Cerebellar nuclear complex (tissue), 1 donor: ENCODE measurements at regions not wholly inside any gene's neighbourhood (a gene's known extent, or its start where the extent isn't known, plus 50 kb on each side); places are given as distances from the start of the nearest gene placed in this dataset.
A peak's percentile ranks its signal among the peaks of the same experiment; 100 is the strongest.

ENCODE experiments used
- DNase-seq, 2 experiments: peaks; one replicate each; lab custom pipeline; 2025; lab: John Stamatoyannopoulos, UW

DNA sequence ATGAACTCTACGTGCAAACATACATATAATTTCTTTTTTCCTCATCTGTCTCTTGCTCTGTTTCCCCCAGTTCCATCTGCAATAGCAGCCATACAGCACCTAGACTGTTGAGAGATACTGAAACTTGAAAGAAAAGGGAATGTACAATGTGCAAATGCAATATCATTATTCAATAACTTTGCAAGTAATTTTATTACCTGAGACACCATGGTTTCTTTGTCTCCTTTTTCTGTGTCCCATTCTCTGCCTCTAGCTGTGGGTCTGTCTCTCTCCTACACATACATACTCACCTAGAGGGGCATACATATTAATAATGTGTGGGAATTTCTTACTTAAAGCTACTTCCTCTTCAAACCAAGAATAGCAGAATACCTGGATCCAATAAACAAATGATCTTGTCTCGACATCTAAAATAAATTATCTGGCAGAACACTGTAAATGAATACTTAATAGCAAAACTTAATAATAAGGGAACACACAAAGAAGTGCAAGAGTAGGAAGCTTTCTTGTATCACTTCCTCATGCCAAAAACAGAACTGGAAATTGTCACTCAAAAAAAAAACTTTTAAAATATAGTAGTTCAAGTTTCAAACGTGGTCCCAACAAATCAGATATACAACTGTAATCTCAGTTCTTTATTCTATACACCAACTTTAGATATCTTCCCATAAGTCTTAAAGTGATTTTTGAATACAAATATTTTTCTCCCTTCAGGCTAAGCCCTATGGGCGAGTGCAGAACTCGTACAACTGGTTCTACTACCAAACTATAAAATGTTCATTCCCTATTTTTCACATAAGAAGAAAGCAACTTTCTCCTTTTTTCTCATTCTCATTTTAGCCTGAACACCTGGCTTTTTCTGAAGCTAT, 194.6 kb downstream of the NRIP1 start:
- DNase-seq, result no peak

- no peak for DNase-seq
Observed at GRCh38 chr21:14866859-14867765, 197.7 kb downstream of the NRIP1 start.

- DNase-seq, result peak in 1 of 2 experiments; percentile 13
Observed at GRCh38 chr21:14864211-14865021, 200.4 kb downstream of the NRIP1 start.

DNA sequence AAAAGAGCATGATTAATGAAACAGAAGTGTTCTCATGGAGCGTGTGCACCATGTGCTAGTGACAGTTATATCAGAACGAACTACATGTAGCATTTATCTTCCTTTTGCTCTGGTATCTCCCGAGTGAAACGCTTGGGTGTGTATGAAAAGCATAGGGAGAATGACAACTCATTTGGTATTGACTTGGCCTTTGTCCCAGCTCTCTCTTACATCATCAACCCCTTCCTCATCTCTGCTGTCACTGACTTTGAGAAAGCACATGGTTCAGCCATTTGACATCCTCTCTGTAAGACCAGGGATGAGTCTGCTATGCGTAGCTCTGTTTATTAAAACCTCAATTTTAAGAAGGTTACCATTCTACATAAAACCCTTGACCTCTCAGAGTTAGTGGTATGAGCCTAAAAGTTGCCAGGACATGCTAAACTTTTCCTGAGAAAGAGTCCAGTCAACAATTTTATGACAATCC, 201.0 kb downstream of the NRIP1 start:
- DNase-seq, result no peak

DNA sequence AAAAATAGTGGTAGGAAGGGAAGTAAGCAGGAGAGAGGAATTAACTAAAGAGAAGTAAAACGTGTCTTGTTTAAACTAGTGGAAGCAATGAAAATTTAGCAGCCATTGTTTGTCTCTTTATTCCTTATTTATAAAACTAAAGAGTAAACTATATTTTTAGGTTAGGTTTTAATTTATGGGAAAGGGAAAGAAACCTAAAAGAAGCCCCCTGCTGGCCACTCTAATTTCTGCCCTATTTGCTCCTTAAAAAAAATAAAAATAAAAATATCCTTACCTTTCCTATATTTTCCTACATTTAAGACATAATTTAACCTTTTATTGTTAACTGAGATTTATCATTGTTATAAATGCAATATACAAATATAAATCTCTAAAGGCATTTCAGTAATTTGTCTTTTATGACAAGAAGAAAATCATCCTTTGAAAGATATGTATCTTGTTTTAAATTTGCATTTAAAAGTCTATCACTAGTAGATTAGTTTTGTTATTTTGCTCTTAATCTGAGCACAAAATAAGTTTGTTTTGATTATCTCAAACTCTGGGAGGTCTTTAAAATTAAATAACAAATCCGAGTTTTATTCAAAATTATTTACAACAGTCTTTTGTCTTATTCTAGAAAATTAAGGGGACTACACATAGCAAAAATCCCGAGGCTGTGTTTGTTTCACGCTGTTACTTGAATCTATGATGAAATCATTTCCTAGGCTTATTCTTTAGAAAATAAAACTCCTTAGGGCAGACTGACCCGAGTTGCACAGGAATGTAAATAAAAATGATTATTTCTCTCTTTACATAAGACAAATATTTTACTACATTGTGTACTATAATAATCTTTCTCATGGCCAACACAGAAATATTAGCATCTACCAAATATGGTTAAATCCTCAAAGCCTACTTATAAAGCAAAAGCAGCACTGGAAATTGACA, 201.7 kb downstream of the NRIP1 start:
- no peak for DNase-seq

DNA sequence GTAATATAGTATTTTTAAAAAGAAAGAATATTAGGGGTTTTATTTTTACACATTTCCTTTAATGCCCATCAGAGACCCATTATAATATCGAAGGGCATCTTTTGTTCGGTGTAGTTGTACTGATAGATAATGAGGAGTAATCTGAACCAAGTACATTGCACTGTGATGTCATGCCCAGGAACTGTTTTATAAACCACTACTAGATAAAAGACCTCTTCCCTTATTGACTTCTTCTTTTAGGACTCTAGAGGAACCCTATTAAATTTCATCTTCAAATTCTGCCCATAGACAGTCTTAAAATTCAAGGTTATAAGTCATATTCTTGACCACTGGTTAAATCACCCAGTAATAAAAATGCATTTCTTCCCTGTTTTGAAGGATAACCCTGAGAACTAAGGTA, 206.5 kb downstream of the NRIP1 start:
- DNase-seq, result no peak

- DNase-seq, result no peak
Observed at GRCh38 chr21:14857529-14857928, 207.3 kb downstream of the NRIP1 start.

- DNase-seq, result no peak
Observed at GRCh38 chr21:14850394-14850793, 214.4 kb downstream of the NRIP1 start.

- DNase-seq, result no peak
Observed at GRCh38 chr21:14846621-14847020, 218.2 kb downstream of the NRIP1 start.

- DNase-seq, result no peak
Observed at GRCh38 chr21:14844001-14844400, 220.8 kb downstream of the NRIP1 start.

DNA sequence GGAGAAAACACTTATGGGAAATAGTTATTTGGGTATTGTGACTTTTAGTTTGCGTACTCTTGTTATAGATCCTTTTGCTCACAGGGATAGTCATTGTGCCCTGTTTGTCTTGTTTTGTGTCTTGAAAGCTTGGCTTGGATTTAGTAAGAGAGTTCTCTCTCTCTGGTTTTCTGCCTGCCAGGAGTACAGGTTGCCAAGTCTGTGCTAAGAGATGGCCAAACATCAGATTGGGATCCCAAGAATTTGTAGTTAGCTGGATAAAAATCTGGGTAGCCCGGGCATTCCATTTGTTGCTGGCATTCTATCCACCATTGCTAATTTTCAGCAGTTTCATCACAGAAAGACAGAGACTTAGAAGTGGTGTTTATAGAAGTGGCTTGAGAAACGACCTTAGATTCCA, 222.2 kb downstream of the NRIP1 start:
- DNase-seq, result no peak

- no peak for DNase-seq
Observed at GRCh38 chr21:14841511-14842472, 223.0 kb downstream of the NRIP1 start.

DNA sequence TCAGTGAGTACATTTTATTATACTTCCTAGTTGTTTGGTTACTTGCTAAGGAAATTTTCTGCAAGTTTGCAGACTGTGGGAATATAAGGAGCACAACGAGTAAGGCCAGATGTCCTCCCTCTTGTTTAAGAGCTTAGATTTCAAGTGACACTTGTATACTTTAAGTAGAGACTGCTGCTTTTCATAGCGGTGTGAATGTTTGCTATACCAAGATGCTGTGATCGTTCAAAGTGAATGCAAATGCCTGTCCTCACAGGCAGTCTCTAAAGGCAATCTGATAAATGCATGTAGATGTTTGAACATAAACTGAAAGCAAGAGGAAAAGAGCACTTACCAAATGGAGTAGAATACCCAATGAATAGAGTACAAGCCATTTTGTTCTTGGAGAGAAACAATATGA, 226.4 kb downstream of the NRIP1 start:
- DNase-seq, result no peak

GRCh38 chr21:14836950-14837349, 227.8 kb downstream of the NRIP1 start:
- no peak for DNase-seq

- DNase-seq, result no peak
Observed at GRCh38 chr21:14833666-14834351, 231.0 kb downstream of the NRIP1 start.

GRCh38 chr21:14833241-14833640, 231.6 kb downstream of the NRIP1 start:
- DNase-seq, result no peak

DNA sequence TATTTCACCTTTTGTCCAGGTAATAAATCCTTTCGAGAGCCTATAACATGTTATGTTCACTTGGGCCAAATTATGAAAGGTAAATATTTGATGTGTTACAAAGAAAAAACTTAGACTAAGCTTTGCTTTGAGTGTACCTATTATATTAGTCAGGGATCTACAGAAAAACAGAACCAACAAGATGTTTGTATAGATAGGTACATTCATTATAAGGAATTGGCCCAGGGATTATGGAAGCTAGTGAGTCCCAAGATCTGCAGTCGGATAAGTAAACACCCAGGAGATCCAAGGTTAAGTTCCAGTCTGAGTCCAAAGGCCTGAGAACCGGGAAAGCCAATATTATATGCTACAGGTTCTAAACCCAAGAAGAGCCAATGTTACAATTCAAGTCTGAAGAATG, 234.5 kb downstream of the NRIP1 start:
- no peak for DNase-seq

- no peak for DNase-seq
Observed at GRCh38 chr21:14829685-14830084, 235.1 kb downstream of the NRIP1 start.

DNA sequence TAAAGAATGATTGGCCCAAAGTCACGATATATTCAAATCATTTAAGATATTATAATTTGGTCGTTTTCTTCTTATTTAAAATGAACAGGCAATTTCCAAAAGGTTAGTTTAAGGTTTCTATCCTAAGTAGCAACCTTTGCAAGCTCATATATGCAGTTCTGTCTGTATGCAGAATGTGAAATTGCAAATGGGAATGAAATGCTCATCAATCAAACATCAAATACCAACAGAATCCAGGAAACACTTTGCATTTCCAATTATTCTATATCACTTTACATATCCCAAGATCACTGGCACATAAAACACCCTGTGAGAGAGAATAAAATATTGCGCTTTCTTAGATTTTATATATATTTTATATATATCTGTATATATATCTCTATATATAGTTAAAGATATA, 237.3 kb downstream of the NRIP1 start:
- no peak for DNase-seq
